ACHN (cell line): ENCODE measurements at regions not wholly inside any gene's neighbourhood (a gene's known extent, or its start where the extent isn't known, plus 50 kb on each side); places are given as distances from the start of the nearest gene placed in this dataset.

Source experiments
- DNase-seq: peaks from one replicate; pipeline ENCODE4 v3.0.0-alpha.2; 2015
- in situ Hi-C: cut with HindIII; loops from 2 replicates; pipeline ENCODE4 v1.10.0; 2017; ENCODE audit warnings: low sequenced_read_pairs, low pct_ligation_motif_present, low pct_unique_long_range_greater_than_20kb

- in situ Hi-C loops: no loop called here
- no peak for DNase-seq
These were observed 156.0 kb downstream of the KATNAL1 start for GRCh38 chr13:30151388-30151787.

- in situ Hi-C loops: no loop called here
- DNase-seq: no peak
These were observed 158.1 kb downstream of the KATNAL1 start for GRCh38 chr13:30149248-30149647.

DNA sequence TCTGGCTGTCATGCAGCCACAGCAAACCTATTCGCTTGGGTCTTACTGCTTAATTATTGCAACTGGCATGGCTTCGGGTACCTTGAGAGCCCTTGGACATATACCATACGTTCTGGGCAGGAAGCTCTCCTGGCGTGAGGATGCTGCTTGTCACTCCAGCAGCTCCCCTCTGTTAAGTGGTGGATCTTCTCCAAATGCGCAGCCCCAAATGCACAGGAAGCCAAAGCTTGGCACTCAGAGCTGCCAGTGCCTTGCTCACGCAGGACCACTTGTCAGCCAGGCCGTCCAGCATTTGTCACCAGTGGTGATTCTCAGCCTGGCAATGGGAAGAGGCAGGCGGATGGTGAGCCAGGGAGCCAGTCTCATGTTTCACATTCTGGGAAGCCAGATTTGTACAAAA, 158.6 kb downstream of the KATNAL1 start:
- in situ Hi-C loops: no loop called here
- DNase-seq: no peak

GRCh38 chr13:30148171-30148754, 159.1 kb downstream of the KATNAL1 start:
- in situ Hi-C loops: no loop called here
- DNase-seq: no peak

DNA sequence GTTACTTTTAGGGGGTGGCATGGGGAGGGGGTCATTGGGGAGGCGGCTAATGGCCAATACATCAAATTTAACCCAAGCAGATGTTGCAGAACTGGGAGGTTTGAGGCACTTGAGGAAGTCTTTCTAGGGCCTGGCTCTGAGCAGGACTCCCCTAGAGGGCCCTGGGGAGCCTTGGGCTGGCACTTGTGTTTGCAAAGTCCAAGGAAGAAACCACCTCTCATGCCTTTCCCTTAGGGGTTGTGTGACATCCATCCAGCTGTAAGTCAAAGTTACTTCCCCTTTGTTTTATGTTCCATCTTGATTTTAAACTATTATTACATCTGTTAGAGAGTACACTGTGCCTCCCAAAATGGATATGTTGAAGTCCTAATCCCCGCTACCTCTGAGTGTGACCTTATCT, 159.9 kb downstream of the KATNAL1 start:
- DNase-seq: no peak
- in situ Hi-C loops: no loop called here

GRCh38 chr13:30147015-30147414, 160.3 kb downstream of the KATNAL1 start:
- in situ Hi-C loops: no loop called here
- DNase-seq: no peak

- in situ Hi-C loops: no loop called here
- DNase-seq: no peak
These were observed 161.5 kb downstream of the KATNAL1 start for GRCh38 chr13:30145709-30146367.

DNA sequence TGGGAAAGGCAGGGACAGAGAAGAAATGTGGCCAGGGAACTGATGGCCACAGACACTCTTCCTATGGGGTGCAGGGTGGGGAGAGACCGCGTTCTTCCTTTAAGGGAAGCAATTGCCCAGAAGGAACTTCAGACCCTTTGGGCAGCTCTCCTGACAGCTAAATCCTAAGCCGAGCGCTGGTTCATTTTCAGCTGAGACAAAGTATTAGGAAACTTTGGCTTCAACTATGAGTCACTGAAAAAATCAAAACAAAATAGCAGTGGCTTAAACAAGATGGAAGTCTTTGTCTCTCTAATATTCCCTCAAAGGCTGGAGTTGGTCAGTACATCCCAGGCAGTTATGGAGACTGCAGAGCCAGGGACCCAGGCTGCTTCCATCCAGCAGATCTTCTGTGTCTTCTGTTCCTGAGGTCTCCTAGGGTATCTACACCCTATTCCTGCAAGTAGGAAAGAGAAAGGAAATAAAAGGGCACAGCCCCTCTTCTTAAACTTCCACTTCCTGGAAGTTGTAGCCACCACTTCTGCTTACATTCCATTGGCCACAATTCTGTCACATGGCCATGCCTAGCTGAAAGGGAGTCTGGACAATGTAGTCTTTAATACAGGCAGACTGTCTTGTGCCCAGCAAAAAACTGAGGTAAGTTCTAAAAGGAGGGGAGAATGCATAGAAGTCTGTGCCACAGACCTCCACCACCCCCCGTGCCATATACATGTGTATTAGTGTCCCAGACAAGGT, 163.5 kb downstream of the KATNAL1 start:
- DNase-seq: no peak
- in situ Hi-C loops: no loop called here

DNA sequence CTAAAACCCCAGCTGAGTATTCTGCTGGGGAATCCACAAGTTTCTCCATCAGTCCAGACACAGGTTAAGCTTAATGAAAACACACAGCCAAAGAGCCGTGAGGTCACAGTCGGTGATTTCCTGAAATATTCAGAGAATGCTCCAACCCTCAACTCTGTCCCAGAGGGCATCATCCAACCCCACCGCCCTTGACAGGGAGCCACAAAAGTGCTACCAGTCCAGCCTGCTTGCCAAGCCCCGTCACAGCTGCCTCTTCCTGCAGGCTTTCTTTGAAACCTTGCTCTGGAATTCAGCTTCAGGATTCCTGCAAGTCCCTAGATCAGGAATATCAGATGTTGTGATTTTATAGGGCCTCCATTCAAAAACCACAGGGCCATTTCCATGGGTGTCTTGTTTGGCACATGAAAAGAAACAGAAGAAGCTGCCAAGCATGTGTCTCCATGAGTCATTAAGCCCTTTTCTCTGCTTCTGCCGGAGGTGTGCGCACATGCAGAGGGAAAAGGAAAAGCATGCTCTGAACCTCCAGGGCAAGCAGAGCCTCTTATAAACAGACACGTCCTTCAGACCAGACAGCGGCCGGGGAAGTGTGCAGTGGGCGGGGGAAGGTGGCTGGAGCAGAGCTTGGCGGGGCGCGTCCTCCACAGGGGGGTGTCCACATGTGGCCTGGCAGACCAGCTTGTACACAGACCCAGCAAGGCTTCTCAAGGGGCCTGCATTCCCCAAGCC, 164.7 kb downstream of the KATNAL1 start:
- peak; percentile 95 for DNase-seq
- in situ Hi-C loops: no loop called here

DNA sequence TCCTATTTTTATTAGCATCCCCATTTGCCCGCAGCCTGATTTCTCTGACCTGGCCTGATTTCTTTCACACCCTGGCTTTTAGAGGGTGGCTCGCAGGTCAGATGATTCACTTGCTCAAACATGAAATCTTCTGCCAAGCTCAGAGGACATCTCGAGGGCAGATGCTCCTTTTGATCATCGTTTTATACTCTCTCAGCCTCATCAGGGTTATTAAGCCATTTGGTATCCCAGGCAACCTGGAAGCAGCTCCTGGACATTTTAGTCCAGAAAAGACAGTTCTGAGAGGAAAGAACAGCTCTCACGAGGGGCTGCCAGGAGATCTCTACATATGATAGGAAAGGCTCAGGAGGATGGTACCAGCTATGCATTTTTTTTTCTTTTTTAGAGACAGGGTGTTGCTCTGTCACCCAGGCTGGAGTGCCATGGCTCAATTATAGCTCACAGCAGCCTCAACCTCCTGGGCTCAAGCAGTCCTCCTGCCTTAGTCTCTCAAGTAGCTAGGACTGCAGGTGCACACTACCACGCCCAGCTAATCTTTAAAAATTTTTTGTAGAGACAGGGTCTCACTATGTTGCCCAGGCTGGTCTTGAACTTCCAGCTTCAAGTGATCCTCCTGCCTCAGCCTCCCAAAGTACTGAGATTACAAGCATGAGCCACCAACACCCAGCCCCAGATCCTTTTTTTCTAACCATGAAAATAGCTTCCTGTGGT, 165.4 kb downstream of the KATNAL1 start:
- no peak for DNase-seq
- in situ Hi-C loops: no loop called here

DNA sequence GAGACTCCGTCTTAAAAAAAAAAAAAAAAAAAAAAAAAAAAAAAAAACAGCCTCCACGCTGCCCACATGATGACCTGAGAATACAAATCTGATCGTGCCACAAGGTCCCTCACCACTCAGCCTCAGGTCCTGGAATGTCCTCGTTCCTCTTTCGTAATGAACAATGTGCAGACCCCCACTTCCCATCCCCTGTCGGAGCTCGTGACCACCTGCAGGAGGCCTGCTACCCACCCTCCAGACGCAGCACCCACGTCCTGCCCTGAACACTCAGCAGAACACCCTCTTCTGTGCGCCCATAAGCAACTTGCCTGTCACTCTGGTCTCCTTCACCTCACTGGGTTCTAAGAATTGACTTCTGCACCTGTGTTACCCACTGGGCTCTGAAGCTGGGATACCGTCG, 166.4 kb downstream of the KATNAL1 start:
- no peak for DNase-seq
- in situ Hi-C loops: no loop called here

GRCh38 chr13:30138511-30138910, 168.8 kb downstream of the KATNAL1 start:
- DNase-seq: no peak
- in situ Hi-C loops: no loop called here

DNA sequence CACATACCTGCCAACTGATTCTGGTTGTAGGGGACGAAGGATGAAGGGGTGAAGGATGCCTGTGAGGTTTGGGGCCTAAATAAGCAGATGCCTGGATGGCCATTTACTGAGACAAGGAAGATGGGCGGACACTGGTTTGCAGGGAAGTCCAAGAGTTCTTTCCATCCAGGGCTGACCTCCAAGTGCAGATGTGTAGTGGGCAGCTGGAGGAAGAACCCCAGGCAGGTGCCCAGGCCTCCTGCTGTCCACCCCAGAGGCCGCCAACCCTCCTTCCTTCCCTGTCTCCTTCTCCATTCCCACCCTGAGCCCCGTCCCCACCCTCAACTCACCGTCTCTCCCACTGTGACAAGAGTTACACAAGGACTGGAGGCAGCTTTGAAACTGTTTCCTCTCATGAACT, 171.5 kb downstream of the KATNAL1 start:
- DNase-seq: no peak
- in situ Hi-C loops: no loop called here

GRCh38 chr13:30135351-30135750, 172.0 kb downstream of the KATNAL1 start:
- in situ Hi-C loops: no loop called here
- no peak for DNase-seq

DNA sequence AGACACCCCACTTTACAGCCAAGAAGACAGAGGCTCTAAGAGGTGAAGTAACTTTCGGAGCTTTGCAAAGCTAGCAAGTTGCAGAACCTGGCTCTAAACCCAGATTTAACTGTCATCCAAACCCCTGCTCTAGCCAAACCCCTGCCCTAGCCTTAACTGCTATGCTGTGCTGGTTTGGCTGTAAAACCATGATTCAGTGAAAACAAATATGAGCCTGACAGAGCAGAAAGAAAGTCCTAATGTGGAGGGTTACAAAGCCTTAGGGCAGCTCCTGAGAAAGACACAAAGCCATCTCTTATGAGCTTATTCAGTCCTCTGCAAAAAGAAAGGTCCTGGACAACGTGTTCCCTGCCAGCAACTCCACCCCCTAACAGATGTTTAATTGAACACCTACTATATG, 172.8 kb downstream of the KATNAL1 start:
- in situ Hi-C loops: no loop called here
- no peak for DNase-seq

DNA sequence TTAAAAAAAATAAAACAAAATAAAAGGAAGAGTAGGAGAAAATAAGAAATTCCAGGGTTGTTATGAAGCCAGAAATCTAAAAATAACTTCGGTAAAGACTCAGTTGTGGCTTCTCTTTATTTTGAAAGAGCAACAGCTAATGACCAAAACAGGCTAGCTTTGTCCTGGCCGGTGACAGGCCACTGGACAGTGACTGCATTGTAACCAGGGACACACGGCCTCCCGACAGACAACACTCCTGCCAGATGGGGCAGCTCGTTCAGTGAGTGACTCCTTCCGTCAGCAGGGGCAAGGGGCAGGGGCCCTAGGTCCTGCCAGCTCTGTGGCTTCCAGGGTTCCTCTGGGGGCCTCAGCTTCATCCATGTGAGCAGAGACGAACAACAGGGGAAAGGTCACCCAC, 173.4 kb downstream of the KATNAL1 start:
- in situ Hi-C loops: no loop called here

DNA sequence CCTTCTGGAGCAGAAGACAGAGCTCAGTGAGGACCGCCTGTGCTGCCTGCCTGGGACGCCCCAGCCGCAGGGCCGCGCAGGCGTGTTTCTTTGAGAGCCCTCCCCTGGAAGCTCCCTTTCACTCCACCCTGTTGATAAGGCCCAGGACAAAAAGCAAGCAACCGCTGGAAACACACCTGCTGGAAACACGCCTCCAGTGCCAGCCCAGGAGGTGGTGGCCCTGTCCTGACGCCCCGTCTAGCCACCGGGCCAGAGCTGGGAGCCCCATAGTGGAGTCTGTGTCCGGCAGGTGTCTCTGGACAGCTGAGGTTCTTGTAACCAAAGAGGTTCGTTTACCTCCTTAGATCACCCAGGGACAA, 173.8 kb downstream of the KATNAL1 start:
- no peak for DNase-seq
- in situ Hi-C loops: no loop called here

More for the DNA sequence above, 173.4 kb downstream of the KATNAL1 start:
- no peak for DNase-seq

DNA sequence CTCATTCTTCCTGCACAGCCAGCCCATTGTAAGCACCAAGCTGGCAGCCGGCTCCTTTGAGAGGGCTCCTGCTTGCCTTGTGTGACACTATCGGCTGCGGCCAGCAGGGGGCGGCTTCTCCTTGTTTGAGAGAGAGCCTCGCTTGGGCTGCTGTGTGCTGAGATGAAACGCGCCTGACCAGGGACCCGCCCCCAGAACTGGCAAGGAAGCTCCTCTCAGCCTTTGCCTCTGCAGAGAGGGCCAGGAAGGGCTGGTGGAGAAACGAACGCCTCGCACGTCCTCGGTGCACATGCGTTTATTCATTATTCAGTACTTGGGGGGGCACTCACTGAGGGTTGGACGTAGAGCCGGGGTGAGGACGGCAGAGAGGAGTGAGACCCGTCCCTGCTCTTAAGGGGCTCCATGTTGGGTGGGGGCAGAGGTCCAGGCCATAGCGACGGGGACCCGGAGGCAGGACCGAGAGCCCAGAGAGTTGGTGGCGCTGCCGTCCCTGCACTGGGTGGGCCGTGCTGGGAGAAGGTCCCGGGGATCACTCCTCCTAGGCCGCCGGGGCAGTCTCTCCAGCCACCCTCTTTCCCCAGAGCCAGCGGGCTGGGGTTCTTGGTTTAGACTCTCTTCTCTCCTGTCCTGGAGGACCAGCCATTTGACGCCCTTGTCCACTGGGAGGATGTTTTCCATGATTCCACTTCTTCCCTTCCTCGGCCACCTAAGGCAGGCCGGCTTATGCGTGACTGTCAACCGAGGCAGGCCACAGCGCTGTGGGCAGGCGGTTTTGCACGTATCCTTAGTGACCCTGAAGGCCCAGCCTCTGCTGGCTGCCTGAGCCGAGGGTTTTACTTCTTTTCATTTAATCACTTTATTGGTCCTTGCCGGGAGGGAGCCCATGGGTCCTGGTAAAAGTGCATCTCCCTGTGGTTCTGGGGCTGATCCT, 174.5 kb downstream of the KATNAL1 start:
- in situ Hi-C loops: no loop called here
- DNase-seq: peak; percentile 86
